Esophagus muscularis mucosa (tissue), 4 donors: ENCODE measurements at regions not wholly inside any gene's neighbourhood (a gene's known extent, or its start where the extent isn't known, plus 50 kb on each side); places are given as distances from the start of the nearest gene placed in this dataset.
"Not testable (repeated sequence)": the region's sequence is repeated elsewhere in the genome, so short reads cannot be mapped to it uniquely, and the experiment has no call there.

Source experiments
- DNase-seq: peaks from one replicate; pipeline ENCODE4 v3.0.0-alpha.2; 2017; ENCODE audit errors: extremely low spot score
- H3K27ac ChIP-seq, 4 donors: fragments of 200-600 bp; sonication (generic); replicated peaks in 1 of 4; 1 replicate in 3 of 4; 2 replicates in 1 of 4; pipeline ENCODE4 v1.5.1; 2016 to 2019; ENCODE audit warnings: mild to moderate bottlenecking in 1 of 4
- H3K27me3 ChIP-seq, 4 donors: fragments of 200-600 bp; sonication (generic); one replicate each; pipeline versions ENCODE4 v1.5.1 to v1.6.0; 2016 to 2019
- H3K36me3 ChIP-seq, 4 donors: fragments of 200-600 bp; sonication (generic); one replicate each; pipeline ENCODE4 v1.5.1; 2016 to 2019
- H3K4me1 ChIP-seq, 4 donors: fragments of 200-600 bp; sonication (generic); one replicate each; pipeline ENCODE4 v1.5.1; 2016 to 2019
- H3K4me3 ChIP-seq, 4 donors: fragments of 200-600 bp; sonication (generic); 1 replicate in 2 of 4; 2 replicates in 2 of 4; pipeline ENCODE4 v1.5.1; 2016 to 2019; ENCODE audit warnings: mild to moderate bottlenecking in 4 of 4, moderate library complexity in 1 of 4
- H3K9me3 ChIP-seq, 4 donors: fragments of 200-600 bp; sonication (generic); 1 replicate in 3 of 4; 2 replicates in 1 of 4; pipeline ENCODE4 v1.5.1; 2016 to 2019
- CTCF ChIP-seq, 3 experiments: fragments of 200-600 bp in 2 of 3; fragments of 450-650 bp in 1 of 3; sonication (generic) in 2 of 3; IDR thresholded peaks; one replicate each; pipeline ENCODE4 v1.5.1; 2017 to 2019; ENCODE audit warnings: antibody characterized with exemption in 3 of 3, mild to moderate bottlenecking in 2 of 3, moderate library complexity in 1 of 3
- EP300 ChIP-seq: sonication (generic); formaldehyde crosslinking; IDR thresholded peaks from one replicate; pipeline ENCODE4 v1.6.1; 2017; ENCODE audit warnings: antibody characterized with exemption
- POLR2A ChIP-seq: fragments of 450-650 bp; IDR thresholded peaks from one replicate; pipeline ENCODE4 v1.6.1; 2017; ENCODE audit warnings: antibody characterized with exemption, moderate library complexity, mild to moderate bottlenecking, low read depth
- POLR2AphosphoS5 ChIP-seq, 2 donors: sonication (generic); formaldehyde crosslinking; IDR thresholded peaks; one replicate each; pipeline ENCODE4 v1.6.1; 2017; ENCODE audit warnings: antibody characterized with exemption in 2 of 2
- WGBS: methylation state at CpG from one replicate; pipeline ENCODE4 v1.1.5; 2018; 5-methylcytosine and 5-hydroxymethylcytosine counted together
- intact Hi-C: fragments of 100-400 bp; cut with DNase I; formaldehyde crosslinking; loops from one replicate; pipeline ENCODE4 v1.15.1; 2023

GRCh38 chr11:7143908-7144307, 55.1 kb downstream of the RBMXL2 start:
- H3K27me3 ChIP-seq, result no peaks in the 10 kb centered on the region
- no peaks in the 10 kb centered on the region for H3K4me1 ChIP-seq
- no peak for DNase-seq
- WGBS, result 14% methylated on average over 1 of the region's 1 CpG
- H3K4me3 ChIP-seq, result no peak overlapping the region
- peak in 1 of 3 experiments; percentile 13 for TF ChIP-seq CTCF (IDR thresholded peaks at IDR 0.05)
- no peak for TF ChIP-seq EP300
- no peak for TF ChIP-seq POLR2A
- peaks cover 0 to 14% (median 9%) of the 10 kb centered on the region in 4 donors for H3K9me3 ChIP-seq
- no peak overlapping the region for H3K27ac ChIP-seq
- intact Hi-C loops, result no loop called here
- H3K36me3 ChIP-seq, result no peaks in the 10 kb centered on the region

GRCh38 chr11:7150104-7150503, 61.3 kb downstream of the RBMXL2 start:
- H3K27ac ChIP-seq, intact Hi-C loops, DNase-seq, H3K4me1 ChIP-seq, H3K27me3 ChIP-seq, H3K4me3 ChIP-seq, H3K36me3 ChIP-seq: not testable (repeated sequence)
- WGBS, result 87% methylated on average over 4 of the region's 4 CpGs
- H3K9me3 ChIP-seq, result peaks cover 0 to 21% (median 15%) of the 10 kb centered on the region in 4 donors

GRCh38 chr11:7154881-7155361, 66.1 kb downstream of the RBMXL2 start:
- WGBS, result 12% methylated on average over 2 of the region's 2 CpGs
- Histone ChIP-seq H3K27ac (no peak overlapping the region), H3K27me3 (no peaks in the 10 kb centered on the region), H3K4me3 (no peak overlapping the region), H3K36me3 (no peaks in the 10 kb centered on the region), H3K4me1 (no peaks in the 10 kb centered on the region), H3K9me3 (no peaks in the 10 kb centered on the region)
- TF ChIP-seq POLR2AphosphoS5 (IDR thresholded peaks at IDR 0.05), result no peak
- TF ChIP-seq EP300, result no peak
- no peak for TF ChIP-seq CTCF (IDR thresholded peaks at IDR 0.05)
- TF ChIP-seq POLR2A, result no peak
- no peak for DNase-seq
- intact Hi-C loops, result no loop called here

- Histone ChIP-seq H3K27me3 (no peaks in the 10 kb centered on the region), H3K4me1 (no peaks in the 10 kb centered on the region), H3K4me3 (no peak overlapping the region), H3K36me3 (no peaks in the 10 kb centered on the region), H3K9me3 (no peaks in the 10 kb centered on the region), H3K27ac (no peak overlapping the region)
- no peak for TF ChIP-seq CTCF (IDR thresholded peaks at IDR 0.05)
- TF ChIP-seq POLR2A, result no peak
- TF ChIP-seq POLR2AphosphoS5 (IDR thresholded peaks at IDR 0.05), result no peak
- TF ChIP-seq EP300, result no peak
- intact Hi-C loops, result no loop called here
- no peak for DNase-seq
- WGBS, result 27% methylated on average over 3 of the region's 3 CpGs
Measured at GRCh38 chr11:7160814-7161489, 72.2 kb downstream of the RBMXL2 start.

GRCh38 chr11:7165911-7166310, 77.1 kb downstream of the RBMXL2 start:
- H3K27me3 ChIP-seq, result no peaks in the 10 kb centered on the region
- WGBS, result 17% methylated on average over 3 of the region's 3 CpGs
- H3K4me1 ChIP-seq, result no peaks in the 10 kb centered on the region
- H3K4me3 ChIP-seq, result no peak overlapping the region
- H3K27ac ChIP-seq, result no peak overlapping the region
- no peak for DNase-seq
- intact Hi-C loops, result no loop called here
- TF ChIP-seq CTCF (IDR thresholded peaks at IDR 0.05) (no peak), POLR2AphosphoS5 (IDR thresholded peaks at IDR 0.05) (no peak), EP300 (no peak), POLR2A (no peak)
- H3K9me3 ChIP-seq, result no peaks in the 10 kb centered on the region
- no peaks in the 10 kb centered on the region for H3K36me3 ChIP-seq
